ENCODE measurements at regions not wholly inside any gene's neighbourhood (a gene's known extent, or its start where the extent isn't known, plus 50 kb on each side); places are given as distances from the start of the nearest gene placed in this dataset.
"Not testable (repeated sequence)": the region's sequence is repeated elsewhere in the genome, so short reads cannot be mapped to it uniquely, and the experiment has no call there.

DNA sequence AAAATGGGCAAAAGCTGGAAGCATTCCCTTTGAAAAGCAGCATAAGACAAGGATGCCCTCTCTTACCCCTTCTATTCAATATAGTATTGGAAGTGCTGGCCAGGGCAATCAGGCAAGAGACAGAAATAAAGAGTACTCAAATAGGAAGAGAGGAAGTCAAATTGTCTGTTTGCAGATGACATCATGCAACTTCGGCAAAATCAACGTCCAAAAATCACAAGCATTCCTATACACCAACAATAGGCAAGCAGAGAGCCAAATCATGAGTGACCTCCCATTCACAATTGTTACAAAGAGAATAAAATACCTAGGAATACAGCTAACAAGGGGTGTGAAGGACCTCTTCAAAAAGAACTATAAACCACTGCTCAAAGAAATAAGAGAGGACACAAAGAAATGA, 192.0 kb upstream of the FBN2 start:
- TF ChIP-seq POLR2A, POLR2AphosphoS5 (IDR thresholded peaks at IDR 0.05; ENCODE audit: low read depth, low read length): not testable (repeated sequence)
